ENCODE measurements at regions not wholly inside any gene's neighbourhood (a gene's known extent, or its start where the extent isn't known, plus 50 kb on each side); places are given as distances from the start of the nearest gene placed in this dataset.

GRCh38 chr2:30371028-30371689, 75.9 kb upstream of the LCLAT1 start:
- Histone ChIP-seq H3K36me3 (ENCODE audit: control insufficient read depth, insufficient read depth, low read length, severe bottlenecking) (no peaks in the 10 kb centered on the region), H3K9ac (ENCODE audit: low read length) (peak overlapping the region; percentile 11), H3K27me3 (replicated peaks; ENCODE audit: control insufficient read depth, insufficient read depth, low read length) (no peaks in the 10 kb centered on the region), H3K9me3 (ENCODE audit: control insufficient read depth, low read length) (no peaks in the 10 kb centered on the region), H3K4me1 (ENCODE audit: control insufficient read depth, insufficient read depth, low read length) (peaks cover 45% of the 10 kb centered on the region), H3K4me3 (ENCODE audit: low read length) (no peak overlapping the region)
- no peak for DNase-seq (ENCODE audit: low read depth)

- H3K36me3 ChIP-seq (ENCODE audit: control insufficient read depth, insufficient read depth, low read length, severe bottlenecking) = no peaks in the 10 kb centered on the region
- H3K4me3 ChIP-seq (ENCODE audit: low read length) = no peak overlapping the region
- DNase-seq (ENCODE audit: low read depth) = no peak
- no peaks in the 10 kb centered on the region for H3K27me3 ChIP-seq (replicated peaks; ENCODE audit: control insufficient read depth, insufficient read depth, low read length)
- no peaks in the 10 kb centered on the region for H3K9me3 ChIP-seq (ENCODE audit: control insufficient read depth, low read length)
- peak overlapping the region; percentile 48 for H3K9ac ChIP-seq (ENCODE audit: low read length)
- H3K4me1 ChIP-seq (ENCODE audit: control insufficient read depth, insufficient read depth, low read length) = peaks cover 45% of the 10 kb centered on the region
These were observed 75.2 kb upstream of the LCLAT1 start for GRCh38 chr2:30371772-30372373.

DNA sequence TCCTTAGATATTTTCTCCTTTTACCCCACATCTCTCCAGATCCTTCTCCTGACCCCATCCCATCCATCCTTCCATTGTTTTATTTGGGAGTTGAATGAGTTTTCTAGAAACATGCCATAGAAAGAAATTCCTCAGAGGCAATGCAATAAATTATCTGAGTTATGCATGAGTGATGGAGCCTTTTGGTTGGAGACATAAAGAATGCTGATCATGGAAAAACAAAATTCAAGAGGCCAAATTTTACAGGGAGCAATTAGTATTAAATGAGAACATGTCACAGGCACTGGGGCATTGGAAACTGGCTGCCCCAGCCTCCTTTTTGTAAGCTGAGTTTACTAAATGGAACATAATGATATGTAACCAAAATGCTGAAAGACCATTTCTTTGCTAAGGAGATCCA, 74.2 kb upstream of the LCLAT1 start:
- peaks cover 39% of the 10 kb centered on the region for H3K4me1 ChIP-seq (ENCODE audit: control insufficient read depth, insufficient read depth, low read length)
- no peak overlapping the region for H3K4me3 ChIP-seq (ENCODE audit: low read length)
- no peaks in the 10 kb centered on the region for H3K27me3 ChIP-seq (replicated peaks; ENCODE audit: control insufficient read depth, insufficient read depth, low read length)
- no peaks in the 10 kb centered on the region for H3K9me3 ChIP-seq (ENCODE audit: control insufficient read depth, low read length)
- no peak for DNase-seq (ENCODE audit: low read depth)
- no peaks in the 10 kb centered on the region for H3K36me3 ChIP-seq (ENCODE audit: control insufficient read depth, insufficient read depth, low read length, severe bottlenecking)
- H3K9ac ChIP-seq (ENCODE audit: low read length) = no peak overlapping the region

DNA sequence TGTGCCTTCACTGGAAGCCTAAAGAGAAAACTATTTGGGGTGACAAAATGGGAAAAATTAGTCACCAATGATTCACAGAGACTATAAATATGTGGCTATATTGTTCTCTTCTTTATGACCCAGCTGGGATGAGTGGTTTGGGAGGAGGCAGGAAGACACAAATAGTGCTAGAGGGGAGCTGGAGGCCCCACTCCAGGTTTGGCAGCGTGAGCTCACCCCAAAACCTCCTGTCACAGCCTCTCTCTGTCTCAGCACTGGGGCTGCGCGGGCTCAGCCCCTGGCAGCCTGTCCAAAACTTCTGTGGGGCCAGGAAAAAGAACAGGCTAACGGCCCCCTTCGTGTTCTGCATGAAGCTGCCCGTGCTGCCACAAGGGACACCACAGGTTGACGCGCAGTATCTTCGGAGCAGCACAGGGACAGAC, 73.2 kb upstream of the LCLAT1 start:
- Histone ChIP-seq H3K4me3 (ENCODE audit: low read length) (no peak overlapping the region), H3K9ac (ENCODE audit: low read length) (peak overlapping the region; percentile 58), H3K4me1 (ENCODE audit: control insufficient read depth, insufficient read depth, low read length) (peaks cover 32% of the 10 kb centered on the region), H3K27me3 (replicated peaks; ENCODE audit: control insufficient read depth, insufficient read depth, low read length) (no peaks in the 10 kb centered on the region), H3K9me3 (ENCODE audit: control insufficient read depth, low read length) (no peaks in the 10 kb centered on the region), H3K36me3 (ENCODE audit: control insufficient read depth, insufficient read depth, low read length, severe bottlenecking) (no peaks in the 10 kb centered on the region)
- peak; percentile 70 for DNase-seq (ENCODE audit: low read depth)

DNA sequence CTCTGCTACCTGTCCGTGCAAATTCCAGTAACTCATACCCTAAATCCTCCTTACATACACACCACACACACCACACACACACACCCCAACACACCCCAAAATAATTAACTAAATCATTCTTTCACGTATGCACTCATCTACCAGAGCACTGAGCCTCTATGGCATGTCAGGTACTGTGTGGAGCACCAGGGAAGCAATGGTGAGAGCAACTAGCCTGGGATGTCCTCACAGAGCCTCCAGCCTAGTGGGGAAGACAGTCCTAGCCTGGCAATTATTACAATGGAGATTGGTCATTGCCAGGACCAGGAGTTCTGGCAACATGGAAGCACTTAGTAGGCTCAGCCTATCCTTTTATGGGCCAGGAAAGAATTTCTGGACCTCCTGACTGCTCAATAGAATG, 72.7 kb upstream of the LCLAT1 start:
- Histone ChIP-seq H3K27me3 (replicated peaks; ENCODE audit: control insufficient read depth, insufficient read depth, low read length) (no peaks in the 10 kb centered on the region), H3K36me3 (ENCODE audit: control insufficient read depth, insufficient read depth, low read length, severe bottlenecking) (no peaks in the 10 kb centered on the region), H3K4me1 (ENCODE audit: control insufficient read depth, insufficient read depth, low read length) (peaks cover 29% of the 10 kb centered on the region), H3K4me3 (ENCODE audit: low read length) (no peak overlapping the region), H3K9ac (ENCODE audit: low read length) (peak overlapping the region; percentile 58), H3K9me3 (ENCODE audit: control insufficient read depth, low read length) (no peaks in the 10 kb centered on the region)
- no peak for DNase-seq (ENCODE audit: low read depth)

- DNase-seq (ENCODE audit: low read depth) = no peak
- Histone ChIP-seq H3K4me3 (ENCODE audit: low read length) (no peak overlapping the region), H3K4me1 (ENCODE audit: control insufficient read depth, insufficient read depth, low read length) (peaks cover 29% of the 10 kb centered on the region), H3K36me3 (ENCODE audit: control insufficient read depth, insufficient read depth, low read length, severe bottlenecking) (no peaks in the 10 kb centered on the region), H3K9ac (ENCODE audit: low read length) (no peak overlapping the region), H3K27me3 (replicated peaks; ENCODE audit: control insufficient read depth, insufficient read depth, low read length) (no peaks in the 10 kb centered on the region), H3K9me3 (ENCODE audit: control insufficient read depth, low read length) (no peaks in the 10 kb centered on the region)
These were observed 71.1 kb upstream of the LCLAT1 start for GRCh38 chr2:30375915-30376314.

DNA sequence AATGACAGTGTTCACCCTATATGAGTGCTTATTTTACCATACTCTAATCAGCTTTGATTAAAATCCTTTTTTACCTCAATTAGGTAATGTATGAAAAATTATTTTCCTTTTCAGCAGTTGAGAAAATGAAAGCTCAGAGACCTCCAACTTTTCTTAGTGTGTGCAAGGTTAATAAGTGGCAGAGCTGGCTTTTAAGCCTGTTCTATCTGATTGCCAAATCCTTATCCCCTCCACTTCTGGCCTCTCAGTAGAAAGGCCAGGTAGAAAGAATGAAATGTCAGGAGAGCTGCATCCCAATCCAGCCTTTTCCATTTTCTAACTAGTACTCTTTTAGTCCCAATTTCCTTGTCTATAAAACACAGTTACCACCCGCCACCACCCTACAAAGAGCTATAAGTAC, 67.6 kb upstream of the LCLAT1 start:
- no peak for DNase-seq (ENCODE audit: low read depth)
- Histone ChIP-seq H3K36me3 (ENCODE audit: control insufficient read depth, insufficient read depth, low read length, severe bottlenecking) (no peaks in the 10 kb centered on the region), H3K4me3 (ENCODE audit: low read length) (no peak overlapping the region), H3K4me1 (ENCODE audit: control insufficient read depth, insufficient read depth, low read length) (peaks cover under 1% of the 10 kb centered on the region), H3K27me3 (replicated peaks; ENCODE audit: control insufficient read depth, insufficient read depth, low read length) (peaks cover 17% of the 10 kb centered on the region), H3K9ac (ENCODE audit: low read length) (no peak overlapping the region), H3K9me3 (ENCODE audit: control insufficient read depth, low read length) (peaks cover 6% of the 10 kb centered on the region)

GRCh38 chr2:30380824-30381223, 66.2 kb upstream of the LCLAT1 start:
- Histone ChIP-seq H3K4me1 (ENCODE audit: control insufficient read depth, insufficient read depth, low read length) (no peaks in the 10 kb centered on the region), H3K27me3 (replicated peaks; ENCODE audit: control insufficient read depth, insufficient read depth, low read length) (peaks cover 17% of the 10 kb centered on the region), H3K4me3 (ENCODE audit: low read length) (no peak overlapping the region), H3K9me3 (ENCODE audit: control insufficient read depth, low read length) (peaks cover 6% of the 10 kb centered on the region), H3K9ac (ENCODE audit: low read length) (no peak overlapping the region), H3K36me3 (ENCODE audit: control insufficient read depth, insufficient read depth, low read length, severe bottlenecking) (no peaks in the 10 kb centered on the region)
- DNase-seq (ENCODE audit: low read depth) = no peak

- Histone ChIP-seq H3K36me3 (ENCODE audit: control insufficient read depth, insufficient read depth, low read length, severe bottlenecking) (no peaks in the 10 kb centered on the region), H3K27me3 (replicated peaks; ENCODE audit: control insufficient read depth, insufficient read depth, low read length) (peaks cover 17% of the 10 kb centered on the region), H3K4me1 (ENCODE audit: control insufficient read depth, insufficient read depth, low read length) (no peaks in the 10 kb centered on the region), H3K9ac (ENCODE audit: low read length) (no peak overlapping the region), H3K4me3 (ENCODE audit: low read length) (no peak overlapping the region), H3K9me3 (ENCODE audit: control insufficient read depth, low read length) (peaks cover 6% of the 10 kb centered on the region)
- DNase-seq (ENCODE audit: low read depth) = no peak
These were observed 64.8 kb upstream of the LCLAT1 start for GRCh38 chr2:30382162-30382783.

DNA sequence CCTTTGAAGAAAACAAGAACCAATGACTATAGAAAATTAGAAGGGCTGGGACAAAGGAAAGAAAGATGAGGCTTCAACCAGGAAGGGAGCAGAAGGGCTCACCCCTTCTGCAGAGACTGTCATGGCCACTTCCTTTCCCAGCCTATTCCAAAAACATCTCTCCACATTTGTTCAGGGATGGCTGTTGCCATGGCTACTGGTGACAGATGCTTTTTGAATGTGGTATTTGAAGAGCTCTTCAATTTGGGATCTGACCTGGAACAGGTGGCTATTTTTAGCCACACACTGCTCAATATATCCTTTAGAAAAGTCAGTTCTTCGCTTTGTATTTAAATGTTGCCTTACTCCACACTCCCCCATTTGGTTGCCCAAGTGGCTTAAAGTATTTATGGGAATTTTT, 64.1 kb upstream of the LCLAT1 start:
- peaks cover 6% of the 10 kb centered on the region for H3K9me3 ChIP-seq (ENCODE audit: control insufficient read depth, low read length)
- H3K4me1 ChIP-seq (ENCODE audit: control insufficient read depth, insufficient read depth, low read length) = no peaks in the 10 kb centered on the region
- no peak overlapping the region for H3K9ac ChIP-seq (ENCODE audit: low read length)
- peaks cover 17% of the 10 kb centered on the region for H3K27me3 ChIP-seq (replicated peaks; ENCODE audit: control insufficient read depth, insufficient read depth, low read length)
- DNase-seq (ENCODE audit: low read depth) = no peak
- H3K36me3 ChIP-seq (ENCODE audit: control insufficient read depth, insufficient read depth, low read length, severe bottlenecking) = no peaks in the 10 kb centered on the region
- no peak overlapping the region for H3K4me3 ChIP-seq (ENCODE audit: low read length)

DNA sequence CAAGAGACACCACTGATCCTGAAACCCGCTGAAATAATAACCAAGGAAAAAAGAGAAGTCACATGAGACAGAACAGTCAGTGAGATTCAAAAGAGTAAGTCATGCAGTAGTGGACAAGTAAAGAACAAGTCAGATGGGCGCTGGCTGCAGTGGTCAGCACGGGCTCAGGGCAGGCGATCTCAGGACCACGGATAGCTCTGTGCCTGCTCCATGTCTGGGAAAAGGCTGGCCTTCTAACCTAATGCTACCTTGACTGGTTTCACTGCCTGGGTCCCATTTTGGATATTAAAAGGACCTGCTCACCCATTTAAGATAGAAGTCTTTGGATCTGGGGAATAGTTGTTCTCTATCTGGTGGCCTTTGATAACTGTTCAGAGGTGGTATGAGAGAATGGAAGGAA, 61.7 kb upstream of the LCLAT1 start:
- Histone ChIP-seq H3K4me1 (ENCODE audit: control insufficient read depth, insufficient read depth, low read length) (no peaks in the 10 kb centered on the region), H3K27me3 (replicated peaks; ENCODE audit: control insufficient read depth, insufficient read depth, low read length) (peaks cover 33% of the 10 kb centered on the region), H3K9ac (ENCODE audit: low read length) (no peak overlapping the region), H3K36me3 (ENCODE audit: control insufficient read depth, insufficient read depth, low read length, severe bottlenecking) (no peaks in the 10 kb centered on the region), H3K4me3 (ENCODE audit: low read length) (no peak overlapping the region), H3K9me3 (ENCODE audit: control insufficient read depth, low read length) (peaks cover 6% of the 10 kb centered on the region)
- DNase-seq (ENCODE audit: low read depth) = peak; percentile 52
